HEK293 (cell line): ENCODE measurements at regions not wholly inside any gene's neighbourhood (a gene's known extent, or its start where the extent isn't known, plus 50 kb on each side); places are given as distances from the start of the nearest gene placed in this dataset.

Source experiments
- ZBTB8A ChIP-seq: fragments of 450-650 bp; formaldehyde crosslinking; IDR thresholded peaks from 2 replicates; pipeline ENCODE4 v1.5.1; 2016; ENCODE audit warnings: missing biosample characterization, missing genetic modification characterization
- TF ChIP-seq, protein P1 (sequence below): fragments of 450-650 bp; formaldehyde crosslinking; IDR thresholded peaks from 2 replicates; pipeline ENCODE4 v1.5.1; 2016; ENCODE audit warnings: missing biosample characterization, missing genetic modification characterization
- TF ChIP-seq, protein P2 (sequence below): fragments of 450-650 bp; formaldehyde crosslinking; IDR thresholded peaks from 2 replicates; pipeline ENCODE4 v1.5.1; 2016; ENCODE audit warnings: missing biosample characterization, missing genetic modification characterization

DNA sequence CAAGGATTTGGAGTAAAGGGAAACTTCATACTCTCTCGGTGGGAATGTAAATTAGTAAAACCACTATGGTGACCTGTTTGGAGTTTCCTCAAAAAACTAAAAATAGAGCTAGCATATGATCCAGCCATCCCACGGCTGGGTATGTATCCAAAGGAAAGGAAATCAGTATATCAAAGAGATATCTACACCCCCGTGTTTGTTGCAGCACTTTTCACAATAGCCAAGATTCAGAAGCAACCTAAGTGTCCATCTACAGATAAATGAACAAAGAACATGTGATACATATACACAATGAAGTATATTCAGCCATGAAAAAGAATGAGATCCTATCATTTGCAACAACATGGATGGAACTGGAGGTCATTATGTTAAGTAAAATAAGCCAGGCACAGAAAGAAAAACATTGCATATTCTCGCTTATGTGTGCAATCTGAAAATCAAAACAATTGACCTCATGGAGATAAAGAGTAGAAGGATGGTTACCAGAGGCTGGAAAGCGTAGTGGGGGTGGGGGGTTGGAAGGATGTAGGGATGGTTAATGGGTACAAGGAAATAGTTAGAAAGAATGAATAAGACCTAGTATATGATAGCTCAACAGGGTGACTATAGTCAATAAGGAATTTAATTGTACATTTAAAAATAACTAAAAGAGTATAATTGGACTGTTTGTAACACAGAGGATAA lies 468.0 kb downstream of the BCAT1 start:
- TF ChIP-seq, protein P1, sequence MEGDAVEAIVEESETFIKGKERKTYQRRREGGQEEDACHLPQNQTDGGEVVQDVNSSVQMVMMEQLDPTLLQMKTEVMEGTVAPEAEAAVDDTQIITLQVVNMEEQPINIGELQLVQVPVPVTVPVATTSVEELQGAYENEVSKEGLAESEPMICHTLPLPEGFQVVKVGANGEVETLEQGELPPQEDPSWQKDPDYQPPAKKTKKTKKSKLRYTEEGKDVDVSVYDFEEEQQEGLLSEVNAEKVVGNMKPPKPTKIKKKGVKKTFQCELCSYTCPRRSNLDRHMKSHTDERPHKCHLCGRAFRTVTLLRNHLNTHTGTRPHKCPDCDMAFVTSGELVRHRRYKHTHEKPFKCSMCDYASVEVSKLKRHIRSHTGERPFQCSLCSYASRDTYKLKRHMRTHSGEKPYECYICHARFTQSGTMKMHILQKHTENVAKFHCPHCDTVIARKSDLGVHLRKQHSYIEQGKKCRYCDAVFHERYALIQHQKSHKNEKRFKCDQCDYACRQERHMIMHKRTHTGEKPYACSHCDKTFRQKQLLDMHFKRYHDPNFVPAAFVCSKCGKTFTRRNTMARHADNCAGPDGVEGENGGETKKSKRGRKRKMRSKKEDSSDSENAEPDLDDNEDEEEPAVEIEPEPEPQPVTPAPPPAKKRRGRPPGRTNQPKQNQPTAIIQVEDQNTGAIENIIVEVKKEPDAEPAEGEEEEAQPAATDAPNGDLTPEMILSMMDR, result no peak
- no peak for TF ChIP-seq ZBTB8A
- TF ChIP-seq, protein P2, sequence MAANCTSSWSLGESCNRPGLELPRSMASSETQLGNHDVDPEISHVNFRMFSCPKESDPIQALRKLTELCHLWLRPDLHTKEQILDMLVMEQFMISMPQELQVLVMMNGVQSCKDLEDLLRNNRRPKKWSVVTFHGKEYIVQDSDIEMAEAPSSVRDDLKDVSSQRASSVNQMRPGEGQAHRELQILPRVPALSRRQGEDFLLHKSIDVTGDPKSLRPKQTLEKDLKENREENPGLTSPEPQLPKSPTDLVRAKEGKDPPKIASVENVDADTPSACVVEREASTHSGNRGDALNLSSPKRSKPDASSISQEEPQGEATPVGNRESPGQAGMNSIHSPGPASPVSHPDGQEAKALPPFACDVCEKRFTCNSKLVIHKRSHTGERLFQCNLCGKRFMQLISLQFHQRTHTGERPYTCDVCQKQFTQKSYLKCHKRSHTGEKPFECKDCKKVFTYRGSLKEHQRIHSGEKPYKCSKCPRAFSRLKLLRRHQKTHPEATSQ (tag by site-specific recombination), result no peak
